ENCODE measurements at regions not wholly inside any gene's neighbourhood (a gene's known extent, or its start where the extent isn't known, plus 50 kb on each side); places are given as distances from the start of the nearest gene placed in this dataset.

- DNase-seq: no peak
- Histone ChIP-seq H3K27ac (no peak overlapping the region), H3K9me3 (ENCODE audit: severe bottlenecking) (no peaks in the 10 kb centered on the region), H3K36me3 (no peaks in the 10 kb centered on the region), H3K4me3 (ENCODE audit: low read depth, low read length) (no peak overlapping the region), H3K27me3 (ENCODE audit: insufficient read depth, low read depth, severe bottlenecking) (peaks cover 50% of the 10 kb centered on the region)
- TF ChIP-seq, protein P1, sequence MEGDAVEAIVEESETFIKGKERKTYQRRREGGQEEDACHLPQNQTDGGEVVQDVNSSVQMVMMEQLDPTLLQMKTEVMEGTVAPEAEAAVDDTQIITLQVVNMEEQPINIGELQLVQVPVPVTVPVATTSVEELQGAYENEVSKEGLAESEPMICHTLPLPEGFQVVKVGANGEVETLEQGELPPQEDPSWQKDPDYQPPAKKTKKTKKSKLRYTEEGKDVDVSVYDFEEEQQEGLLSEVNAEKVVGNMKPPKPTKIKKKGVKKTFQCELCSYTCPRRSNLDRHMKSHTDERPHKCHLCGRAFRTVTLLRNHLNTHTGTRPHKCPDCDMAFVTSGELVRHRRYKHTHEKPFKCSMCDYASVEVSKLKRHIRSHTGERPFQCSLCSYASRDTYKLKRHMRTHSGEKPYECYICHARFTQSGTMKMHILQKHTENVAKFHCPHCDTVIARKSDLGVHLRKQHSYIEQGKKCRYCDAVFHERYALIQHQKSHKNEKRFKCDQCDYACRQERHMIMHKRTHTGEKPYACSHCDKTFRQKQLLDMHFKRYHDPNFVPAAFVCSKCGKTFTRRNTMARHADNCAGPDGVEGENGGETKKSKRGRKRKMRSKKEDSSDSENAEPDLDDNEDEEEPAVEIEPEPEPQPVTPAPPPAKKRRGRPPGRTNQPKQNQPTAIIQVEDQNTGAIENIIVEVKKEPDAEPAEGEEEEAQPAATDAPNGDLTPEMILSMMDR (IDR thresholded peaks at IDR 0.05; ENCODE audit: low read depth, low read length): no peak
Observed at GRCh38 chr1:5151511-5151910, 497.1 kb downstream of the AJAP1 start.

- DNase-seq: no peak
- TF ChIP-seq, protein P1 (IDR thresholded peaks at IDR 0.05; ENCODE audit: low read depth, low read length): no peak
- H3K9me3 ChIP-seq (ENCODE audit: severe bottlenecking): no peaks in the 10 kb centered on the region
- H3K36me3 ChIP-seq: no peaks in the 10 kb centered on the region
- no peak overlapping the region for H3K27ac ChIP-seq
- no peak overlapping the region for H3K4me3 ChIP-seq (ENCODE audit: low read depth, low read length)
- H3K27me3 ChIP-seq (ENCODE audit: insufficient read depth, low read depth, severe bottlenecking): peaks cover 48% of the 10 kb centered on the region
Observed at GRCh38 chr1:5150191-5150590, 495.8 kb downstream of the AJAP1 start.

- Histone ChIP-seq H3K4me3 (ENCODE audit: low read depth, low read length) (no peak overlapping the region), H3K27ac (no peak overlapping the region), H3K36me3 (no peaks in the 10 kb centered on the region), H3K9me3 (ENCODE audit: severe bottlenecking) (no peaks in the 10 kb centered on the region), H3K27me3 (ENCODE audit: insufficient read depth, low read depth, severe bottlenecking) (peaks cover 56% of the 10 kb centered on the region)
- no peak for DNase-seq
- TF ChIP-seq, protein P1 (IDR thresholded peaks at IDR 0.05; ENCODE audit: low read depth, low read length): no peak
Observed at GRCh38 chr1:5147806-5148205, 493.4 kb downstream of the AJAP1 start.

- Histone ChIP-seq H3K9me3 (ENCODE audit: severe bottlenecking) (no peaks in the 10 kb centered on the region), H3K27ac (no peak overlapping the region), H3K27me3 (ENCODE audit: insufficient read depth, low read depth, severe bottlenecking) (peaks cover 46% of the 10 kb centered on the region), H3K36me3 (no peaks in the 10 kb centered on the region), H3K4me3 (ENCODE audit: low read depth, low read length) (no peak overlapping the region)
- no peak for DNase-seq
- TF ChIP-seq, protein P1 (IDR thresholded peaks at IDR 0.05; ENCODE audit: low read depth, low read length): no peak
Observed at GRCh38 chr1:5142389-5142788, 488.0 kb downstream of the AJAP1 start.

DNA sequence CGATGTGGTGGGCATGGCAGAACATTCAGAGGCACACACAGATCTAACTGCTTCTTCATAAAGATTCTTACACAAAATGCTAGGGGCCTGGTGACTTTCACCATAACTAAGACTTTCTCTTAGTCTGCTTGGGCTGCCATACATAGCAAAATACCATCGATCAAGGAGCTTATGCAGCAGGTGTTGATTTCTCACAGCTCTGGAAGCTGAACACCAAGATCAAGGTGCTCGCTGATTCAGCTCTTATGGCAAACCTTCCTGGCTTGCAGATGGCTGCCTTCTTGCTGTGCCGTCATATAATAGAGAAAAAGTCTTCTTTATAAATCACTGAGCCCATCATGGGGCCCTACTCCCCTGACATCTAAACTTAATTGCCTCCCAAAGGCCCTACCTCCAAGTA lies 487.3 kb downstream of the AJAP1 start:
- no peak for DNase-seq
- Histone ChIP-seq H3K27me3 (ENCODE audit: insufficient read depth, low read depth, severe bottlenecking) (peaks cover 45% of the 10 kb centered on the region), H3K9me3 (ENCODE audit: severe bottlenecking) (no peaks in the 10 kb centered on the region), H3K4me3 (ENCODE audit: low read depth, low read length) (no peak overlapping the region), H3K27ac (no peak overlapping the region), H3K36me3 (no peaks in the 10 kb centered on the region)
- TF ChIP-seq, protein P1 (IDR thresholded peaks at IDR 0.05; ENCODE audit: low read depth, low read length): no peak

GRCh38 chr1:5140962-5141361 lies 486.6 kb downstream of the AJAP1 start:
- Histone ChIP-seq H3K9me3 (ENCODE audit: severe bottlenecking) (no peaks in the 10 kb centered on the region), H3K27me3 (ENCODE audit: insufficient read depth, low read depth, severe bottlenecking) (peaks cover 51% of the 10 kb centered on the region), H3K36me3 (no peaks in the 10 kb centered on the region), H3K4me3 (ENCODE audit: low read depth, low read length) (no peak overlapping the region), H3K27ac (no peak overlapping the region)
- DNase-seq: no peak
- TF ChIP-seq, protein P1 (IDR thresholded peaks at IDR 0.05; ENCODE audit: low read depth, low read length): no peak
